HepG2 (cell line): ENCODE measurements at regions not wholly inside any gene's neighbourhood (a gene's known extent, or its start where the extent isn't known, plus 50 kb on each side); places are given as distances from the start of the nearest gene placed in this dataset.

ENCODE experiments used
- ATAC-seq: fragments of 200-7000 bp; cut with Tn5 transposase; 3 replicates; pipeline ENCODE4 v1.9.1; 2020; ENCODE audit warnings: mild to moderate bottlenecking, moderate library complexity
- BruUV-seq: library from RNA; stranded (reverse); fragments of 400-500 nt; replicated peaks from 2 replicates; lab custom pipeline; 2021; lab: Mats Ljungman, UMichigan
- CTCF ChIA-PET: fragments of 300-600 bp; formaldehyde crosslinking; extraction: SDS; loops from one replicate; lab custom pipeline; 2021; ENCODE audit warnings: low total read pairs, inconsistent platforms, low intra/inter-chr PET ratio; lab: Yijun Ruan, JAX
- POLR2A ChIA-PET: fragments of 350-600 bp; sonication (Branson Sonifier 250); formaldehyde crosslinking; loops from one replicate; lab custom pipeline; 2020; ENCODE audit warnings: antibody characterized with exemption, inconsistent platforms; lab: Yijun Ruan, JAX
- DNase-seq: peaks from one replicate; pipeline ENCODE4 v3.0.0-alpha.2; 2015; ENCODE audit warnings: low spot score
- FAIRE-seq: peaks from 3 replicates; lab custom pipeline; 2011; peaks lifted over from hg19 to GRCh38; lab: Jason Lieb, UNC
- H2AFZ ChIP-seq: one replicate; pipeline ENCODE4 v1.6.1; 2011; ENCODE audit warnings: low read length, inconsistent platforms
- H3K27ac ChIP-seq: fragments of 300-600 bp; 3 replicates; pipeline ENCODE4 v1.8.0; 2011; ENCODE audit warnings: mixed run types, mild to moderate bottlenecking, mixed read lengths, low read length, inconsistent platforms; ENCODE audit not compliant: insufficient read depth; ENCODE audit errors: extremely low read length
- H3K27me3 ChIP-seq, 2 experiments: fragments of 200-600 bp in 1 of 2; 2 replicates in 1 of 2; 3 replicates in 1 of 2; pipeline versions ENCODE4 v1.6.0 to v1.8.0; 2011; ENCODE audit warnings: low read length in 2 of 2, mild to moderate bottlenecking in 2 of 2, moderate library complexity in 2 of 2, inconsistent platforms in 1 of 2; ENCODE audit not compliant: insufficient read depth in 2 of 2, control insufficient read depth in 1 of 2
- H3K36me3 ChIP-seq, 2 experiments: fragments of 200-600 bp in 1 of 2; replicated peaks in 1 of 2; 2 replicates in 1 of 2; 3 replicates in 1 of 2; pipeline versions ENCODE4 v1.5.1 to v1.8.0; 2011; ENCODE audit warnings: low read length in 2 of 2, inconsistent platforms in 1 of 2; ENCODE audit not compliant: insufficient read depth in 2 of 2, control insufficient read depth in 1 of 2
- H3K4me1 ChIP-seq: 2 replicates; pipeline ENCODE4 v1.5.1; 2012; ENCODE audit warnings: low read length, inconsistent platforms; ENCODE audit not compliant: insufficient read depth
- H3K4me2 ChIP-seq: 2 replicates; pipeline ENCODE4 v1.6.0; 2011; ENCODE audit warnings: low read depth, low read length, inconsistent platforms
- H3K4me3 ChIP-seq, 3 experiments: fragments of 200-600 bp in 1 of 3; sonication (generic), shearing (Covaris generic) in 1 of 3; replicated peaks in 1 of 3; 2 replicates each; pipeline ENCODE4 v1.5.1; 2011 to 2016; ENCODE audit warnings: low read length in 3 of 3, inconsistent platforms in 2 of 3, low read depth in 2 of 3, mild to moderate bottlenecking in 2 of 3, control low read depth in 1 of 3, mixed read lengths in 1 of 3; ENCODE audit not compliant: insufficient read depth in 1 of 3
- H3K79me2 ChIP-seq: one replicate; pipeline ENCODE4 v1.6.1; 2011; ENCODE audit warnings: low read length, inconsistent platforms; ENCODE audit not compliant: insufficient read depth
- H3K9ac ChIP-seq: 2 replicates; pipeline ENCODE4 v1.6.0; 2011; ENCODE audit warnings: mild to moderate bottlenecking, low read depth, low read length, inconsistent platforms; ENCODE audit not compliant: insufficient read depth
- H3K9me3 ChIP-seq: 2 replicates; pipeline ENCODE4 v1.5.1; 2012; ENCODE audit warnings: mild to moderate bottlenecking, low read length
- H4K20me1 ChIP-seq: 2 replicates; pipeline ENCODE4 v1.6.0; 2011; ENCODE audit warnings: inconsistent platforms, mild to moderate bottlenecking, low read length, moderate library complexity; ENCODE audit not compliant: insufficient read depth
- KDM3A ChIP-seq: IDR thresholded peaks from 2 replicates; pipeline ENCODE4 v1.6.1; 2018; ENCODE audit warnings: low read depth, missing compliant biosample characterization
- MBNL3 ChIP-seq: fragments of 250-450 bp; sonication (Bioruptor Pico); conservative IDR thresholded peaks from 2 replicates; pipeline ENCODE4 v1.8.0; 2022; ENCODE audit warnings: mild to moderate bottlenecking, inconsistent platforms
- PPARG ChIP-seq: conservative IDR thresholded peaks from 2 replicates; pipeline ENCODE4 v1.6.1; 2016; ENCODE audit warnings: missing biosample characterization, missing genetic modification reagents
- TP53 ChIP-seq: sonication (generic); formaldehyde crosslinking; conservative IDR thresholded peaks from 2 replicates; pipeline ENCODE4 v1.4.0; 2020; ENCODE audit warnings: missing genetic modification reagents
- ZEB1 ChIP-seq: IDR thresholded peaks from 2 replicates; pipeline ENCODE4 v1.6.1; 2012; ENCODE audit warnings: mild to moderate bottlenecking, low read depth, inconsistent platforms; ENCODE audit not compliant: insufficient replicate concordance
- ZNF224 ChIP-seq: sonication (generic); formaldehyde crosslinking; IDR thresholded peaks from 2 replicates; pipeline ENCODE4 v1.5.0; 2020; ENCODE audit warnings: mild to moderate bottlenecking, missing genetic modification reagents
- ZNF251 ChIP-seq: sonication (generic); formaldehyde crosslinking; IDR thresholded peaks from 2 replicates; pipeline ENCODE4 v1.9.0; 2021; ENCODE audit warnings: mild to moderate bottlenecking, missing genetic modification reagents
- ZNF326 ChIP-seq: sonication (generic); formaldehyde crosslinking; IDR thresholded peaks from 2 replicates; pipeline ENCODE4 v1.4.0; 2020; ENCODE audit warnings: missing genetic modification reagents, borderline replicate concordance
- ZNF619 ChIP-seq: sonication (generic); formaldehyde crosslinking; IDR thresholded peaks from 2 replicates; pipeline ENCODE4 v1.4.0; 2020; ENCODE audit warnings: mild to moderate bottlenecking, missing genetic modification reagents
- ZSCAN22 ChIP-seq: sonication (generic); formaldehyde crosslinking; IDR thresholded peaks from 2 replicates; pipeline ENCODE4 v1.4.0; 2020; ENCODE audit warnings: mild to moderate bottlenecking, missing genetic modification reagents
- ZSCAN25 ChIP-seq: sonication (generic); formaldehyde crosslinking; IDR thresholded peaks from 2 replicates; pipeline ENCODE4 v1.8.0; 2022; ENCODE audit warnings: mild to moderate bottlenecking, missing genetic modification reagents
- WGBS: methylation state at CpG from one replicate; pipeline ENCODE4 v1.1.6; 2017; ENCODE audit warnings: low lambda C conversion rate; 5-methylcytosine and 5-hydroxymethylcytosine counted together
- in situ Hi-C: cut with HindIII; loops from 2 replicates; pipeline ENCODE4 v1.10.0; 2017; ENCODE audit warnings: low pct_unique_long_range_greater_than_20kb; ENCODE audit not compliant: extremely low pct_ligation_motif_present
- intact Hi-C: fragments of 100-400 bp; cut with micrococcal nuclease; formaldehyde crosslinking; loops from one replicate; pipeline ENCODE4 v1.10.0; 2022; ENCODE audit not compliant: unreplicated experiment
- TF ChIP-seq, protein P1 (sequence below): IDR thresholded peaks from 2 replicates; pipeline ENCODE4 v1.6.1; 2016; ENCODE audit warnings: control low read depth
- TF ChIP-seq, protein P2 (sequence below): sonication (generic); formaldehyde crosslinking; IDR thresholded peaks from 2 replicates; pipeline ENCODE4 v1.5.1; 2020; ENCODE audit warnings: missing genetic modification reagents, mild to moderate bottlenecking, borderline replicate concordance
- TF ChIP-seq, protein P3 (sequence below): sonication (generic); formaldehyde crosslinking; IDR thresholded peaks from 2 replicates; pipeline ENCODE4 v1.4.0; 2020; ENCODE audit warnings: missing genetic modification reagents, borderline replicate concordance

DNA sequence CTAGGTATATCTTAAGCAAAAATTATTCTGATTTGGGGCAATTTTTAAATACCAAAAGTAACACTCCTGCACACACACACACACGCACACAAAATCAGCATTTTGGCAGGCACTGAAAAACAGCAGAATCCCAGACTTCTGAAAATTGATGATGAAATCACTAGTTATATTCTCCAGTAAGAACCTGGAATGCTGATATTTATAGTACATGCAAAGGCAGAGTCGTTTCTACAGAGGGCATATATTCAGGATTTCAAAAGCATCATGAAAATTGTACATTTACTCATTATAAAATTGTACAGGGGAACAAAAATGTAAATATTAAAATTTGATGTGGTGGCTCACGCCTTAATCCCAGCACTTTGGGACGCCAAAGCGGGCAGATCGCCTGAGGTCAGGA lies 352.5 kb upstream of the PITX2 start:
- Histone ChIP-seq H3K27ac (no peak overlapping the region), H3K36me3 (no peaks in the 10 kb centered on the region), H3K79me2 (no peaks in the 10 kb centered on the region), H3K4me3 (no peak overlapping the region), H4K20me1 (no peaks in the 10 kb centered on the region), H3K27me3 (no peaks in the 10 kb centered on the region), H3K4me1 (no peaks in the 10 kb centered on the region), H3K9me3 (no peaks in the 10 kb centered on the region), H3K9ac (no peak overlapping the region), H3K4me2 (no peak overlapping the region), H2AFZ (no peak overlapping the region)
- DNase-seq (no peak), ATAC-seq (no peak), FAIRE-seq (no peak)
- no TSS peak for BruUV-seq
- 54% methylated on average over 6 of the region's 6 CpGs for WGBS
- POLR2A ChIA-PET: no interaction called here
- intact Hi-C loops: no loop called here
- in situ Hi-C loops: no loop called here
- CTCF ChIA-PET: no interaction called here
- TF ChIP-seq KDM3A (CRISPR knock-in tag) (no peak), PPARG (CRISPR knock-in tag) (no peak), ZEB1 (no peak), TP53 (CRISPR knock-in tag) (no peak), ZNF224 (CRISPR knock-in tag) (no peak), ZNF619 (CRISPR knock-in tag) (no peak), ZNF251 (no peak), ZSCAN25 (CRISPR knock-in tag) (no peak), MBNL3 (CRISPR knock-in tag) (no peak), ZSCAN22 (CRISPR knock-in tag) (no peak), ZNF326 (CRISPR knock-in tag) (no peak)
- TF ChIP-seq, protein P1, sequence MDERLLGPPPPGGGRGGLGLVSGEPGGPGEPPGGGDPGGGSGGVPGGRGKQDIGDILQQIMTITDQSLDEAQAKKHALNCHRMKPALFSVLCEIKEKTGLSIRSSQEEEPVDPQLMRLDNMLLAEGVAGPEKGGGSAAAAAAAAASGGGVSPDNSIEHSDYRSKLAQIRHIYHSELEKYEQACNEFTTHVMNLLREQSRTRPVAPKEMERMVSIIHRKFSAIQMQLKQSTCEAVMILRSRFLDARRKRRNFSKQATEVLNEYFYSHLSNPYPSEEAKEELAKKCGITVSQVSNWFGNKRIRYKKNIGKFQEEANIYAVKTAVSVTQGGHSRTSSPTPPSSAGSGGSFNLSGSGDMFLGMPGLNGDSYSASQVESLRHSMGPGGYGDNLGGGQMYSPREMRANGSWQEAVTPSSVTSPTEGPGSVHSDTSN (CRISPR knock-in tag): no peak
- TF ChIP-seq, protein P2, sequence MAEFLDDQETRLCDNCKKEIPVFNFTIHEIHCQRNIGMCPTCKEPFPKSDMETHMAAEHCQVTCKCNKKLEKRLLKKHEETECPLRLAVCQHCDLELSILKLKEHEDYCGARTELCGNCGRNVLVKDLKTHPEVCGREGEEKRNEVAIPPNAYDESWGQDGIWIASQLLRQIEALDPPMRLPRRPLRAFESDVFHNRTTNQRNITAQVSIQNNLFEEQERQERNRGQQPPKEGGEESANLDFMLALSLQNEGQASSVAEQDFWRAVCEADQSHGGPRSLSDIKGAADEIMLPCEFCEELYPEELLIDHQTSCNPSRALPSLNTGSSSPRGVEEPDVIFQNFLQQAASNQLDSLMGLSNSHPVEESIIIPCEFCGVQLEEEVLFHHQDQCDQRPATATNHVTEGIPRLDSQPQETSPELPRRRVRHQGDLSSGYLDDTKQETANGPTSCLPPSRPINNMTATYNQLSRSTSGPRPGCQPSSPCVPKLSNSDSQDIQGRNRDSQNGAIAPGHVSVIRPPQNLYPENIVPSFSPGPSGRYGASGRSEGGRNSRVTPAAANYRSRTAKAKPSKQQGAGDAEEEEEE (CRISPR knock-in tag): no peak
- TF ChIP-seq, protein P3, sequence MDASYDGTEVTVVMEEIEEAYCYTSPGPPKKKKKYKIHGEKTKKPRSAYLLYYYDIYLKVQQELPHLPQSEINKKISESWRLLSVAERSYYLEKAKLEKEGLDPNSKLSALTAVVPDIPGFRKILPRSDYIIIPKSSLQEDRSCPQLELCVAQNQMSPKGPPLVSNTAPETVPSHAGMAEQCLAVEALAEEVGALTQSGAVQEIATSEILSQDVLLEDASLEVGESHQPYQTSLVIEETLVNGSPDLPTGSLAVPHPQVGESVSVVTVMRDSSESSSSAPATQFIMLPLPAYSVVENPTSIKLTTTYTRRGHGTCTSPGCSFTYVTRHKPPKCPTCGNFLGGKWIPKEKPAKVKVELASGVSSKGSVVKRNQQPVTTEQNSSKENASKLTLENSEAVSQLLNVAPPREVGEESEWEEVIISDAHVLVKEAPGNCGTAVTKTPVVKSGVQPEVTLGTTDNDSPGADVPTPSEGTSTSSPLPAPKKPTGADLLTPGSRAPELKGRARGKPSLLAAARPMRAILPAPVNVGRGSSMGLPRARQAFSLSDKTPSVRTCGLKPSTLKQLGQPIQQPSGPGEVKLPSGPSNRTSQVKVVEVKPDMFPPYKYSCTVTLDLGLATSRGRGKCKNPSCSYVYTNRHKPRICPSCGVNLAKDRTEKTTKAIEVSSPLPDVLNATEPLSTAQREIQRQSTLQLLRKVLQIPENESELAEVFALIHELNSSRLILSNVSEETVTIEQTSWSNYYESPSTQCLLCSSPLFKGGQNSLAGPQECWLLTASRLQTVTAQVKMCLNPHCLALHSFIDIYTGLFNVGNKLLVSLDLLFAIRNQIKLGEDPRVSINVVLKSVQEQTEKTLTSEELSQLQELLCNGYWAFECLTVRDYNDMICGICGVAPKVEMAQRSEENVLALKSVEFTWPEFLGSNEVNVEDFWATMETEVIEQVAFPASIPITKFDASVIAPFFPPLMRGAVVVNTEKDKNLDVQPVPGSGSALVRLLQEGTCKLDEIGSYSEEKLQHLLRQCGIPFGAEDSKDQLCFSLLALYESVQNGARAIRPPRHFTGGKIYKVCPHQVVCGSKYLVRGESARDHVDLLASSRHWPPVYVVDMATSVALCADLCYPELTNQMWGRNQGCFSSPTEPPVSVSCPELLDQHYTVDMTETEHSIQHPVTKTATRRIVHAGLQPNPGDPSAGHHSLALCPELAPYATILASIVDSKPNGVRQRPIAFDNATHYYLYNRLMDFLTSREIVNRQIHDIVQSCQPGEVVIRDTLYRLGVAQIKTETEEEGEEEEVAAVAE (CRISPR knock-in tag): no peak
